ENCODE measurements at regions not wholly inside any gene's neighbourhood (a gene's known extent, or its start where the extent isn't known, plus 50 kb on each side); places are given as distances from the start of the nearest gene placed in this dataset.

- ChIA-PET POLR2A (no interaction called here), CTCF (no interaction called here)
- Histone ChIP-seq H3K4me3 (no peak overlapping the region), H3K4me1 (no peaks in the 10 kb centered on the region), H3K9me3 (no peaks in the 10 kb centered on the region), H3K27ac (no peak overlapping the region), H3K4me2 (no peak overlapping the region)
- FAIRE-seq (no peak), ATAC-seq (no peak), DNase-seq (ENCODE audit: low read depth in 1 of 2, low spot score in 1 of 2) (no peak)
- WGBS (ENCODE audit: missing lambda C conversion rate), result 7% methylated on average over 5 of the region's 5 CpGs
- TF ChIP-seq FOSB (CRISPR knock-in tag; IDR thresholded peaks at IDR 0.05) (no peak), RARB (CRISPR knock-in tag; IDR thresholded peaks at IDR 0.05) (no peak), FOSL2 (IDR thresholded peaks at IDR 0.05) (no peak), FOSL2 (CRISPR knock-in tag; IDR thresholded peaks at IDR 0.05) (no peak), HOXB5 (CRISPR knock-in tag; IDR thresholded peaks at IDR 0.05) (no peak), CHD2 (IDR thresholded peaks at IDR 0.05; ENCODE audit: low read length, partially characterized antibody) (no peak)
Observed at GRCh38 chr12:108048686-108049085, 80.4 kb upstream of the WSCD2 start.

DNA sequence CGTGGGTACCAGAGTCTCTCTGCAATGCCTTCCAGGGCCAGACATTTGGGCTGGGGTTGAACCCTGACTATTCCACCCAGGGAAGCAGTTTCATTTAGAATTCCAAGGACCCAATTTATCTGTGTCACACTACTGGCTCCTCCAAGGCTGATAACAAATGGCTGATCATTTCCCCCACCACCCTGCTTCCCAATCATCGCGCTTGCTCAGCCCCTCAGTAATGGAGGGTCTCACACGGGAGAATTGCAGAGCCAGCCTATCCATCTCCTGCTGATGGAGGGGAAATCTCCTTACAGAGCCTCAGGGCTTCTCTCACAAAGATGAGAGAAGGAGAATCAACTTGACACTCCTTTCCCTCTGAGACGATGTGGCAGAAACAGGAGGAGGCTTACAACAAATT, 78.4 kb upstream of the WSCD2 start:
- H3K9me3 ChIP-seq, result no peaks in the 10 kb centered on the region
- FAIRE-seq, result no peak
- H3K4me2 ChIP-seq, result no peak overlapping the region
- TF ChIP-seq TP53 (CRISPR knock-in tag; IDR thresholded peaks at IDR 0.05) (no peak), SREBF2 (IDR thresholded peaks at IDR 0.05) (no peak), CBX2 (IDR thresholded peaks at IDR 0.05; ENCODE audit: borderline replicate concordance, low read depth) (no peak), ZFP36 (IDR thresholded peaks at IDR 0.05; ENCODE audit: borderline replicate concordance, partially characterized antibody) (no peak)
- TF ChIP-seq, protein P1, sequence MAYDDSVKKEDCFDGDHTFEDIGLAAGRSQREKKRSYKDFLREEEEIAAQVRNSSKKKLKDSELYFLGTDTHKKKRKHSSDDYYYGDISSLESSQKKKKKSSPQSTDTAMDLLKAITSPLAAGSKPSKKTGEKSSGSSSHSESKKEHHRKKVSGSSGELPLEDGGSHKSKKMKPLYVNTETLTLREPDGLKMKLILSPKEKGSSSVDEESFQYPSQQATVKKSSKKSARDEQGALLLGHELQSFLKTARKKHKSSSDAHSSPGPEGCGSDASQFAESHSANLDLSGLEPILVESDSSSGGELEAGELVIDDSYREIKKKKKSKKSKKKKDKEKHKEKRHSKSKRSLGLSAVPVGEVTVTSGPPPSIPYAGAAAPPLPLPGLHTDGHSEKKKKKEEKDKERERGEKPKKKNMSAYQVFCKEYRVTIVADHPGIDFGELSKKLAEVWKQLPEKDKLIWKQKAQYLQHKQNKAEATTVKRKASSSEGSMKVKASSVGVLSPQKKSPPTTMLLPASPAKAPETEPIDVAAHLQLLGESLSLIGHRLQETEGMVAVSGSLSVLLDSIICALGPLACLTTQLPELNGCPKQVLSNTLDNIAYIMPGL (CRISPR knock-in tag; IDR thresholded peaks at IDR 0.05; ENCODE audit: borderline replicate concordance), result no peak
- H3K4me1 ChIP-seq, result no peaks in the 10 kb centered on the region
- no peak for DNase-seq (ENCODE audit: low read depth in 1 of 2, low spot score in 1 of 2)
- H3K4me3 ChIP-seq, result no peak overlapping the region
- no peak for ATAC-seq
- ChIA-PET CTCF (no interaction called here), POLR2A (no interaction called here)
- H3K27ac ChIP-seq, result no peak overlapping the region
- WGBS (ENCODE audit: missing lambda C conversion rate), result 27% methylated on average over 5 of the region's 5 CpGs

- H3K27ac ChIP-seq, result no peak overlapping the region
- H3K9me3 ChIP-seq, result no peaks in the 10 kb centered on the region
- no peak overlapping the region for H3K4me3 ChIP-seq
- H3K4me1 ChIP-seq, result no peaks in the 10 kb centered on the region
- ChIA-PET CTCF (interaction anchor here (0.9 kb wide), 1 partner anchor 59 kb away, joined by 3 read pairs; no protein-coding TSS in a partner anchor), POLR2A (no interaction called here)
- no peak for FAIRE-seq
- TF ChIP-seq, protein P2, sequence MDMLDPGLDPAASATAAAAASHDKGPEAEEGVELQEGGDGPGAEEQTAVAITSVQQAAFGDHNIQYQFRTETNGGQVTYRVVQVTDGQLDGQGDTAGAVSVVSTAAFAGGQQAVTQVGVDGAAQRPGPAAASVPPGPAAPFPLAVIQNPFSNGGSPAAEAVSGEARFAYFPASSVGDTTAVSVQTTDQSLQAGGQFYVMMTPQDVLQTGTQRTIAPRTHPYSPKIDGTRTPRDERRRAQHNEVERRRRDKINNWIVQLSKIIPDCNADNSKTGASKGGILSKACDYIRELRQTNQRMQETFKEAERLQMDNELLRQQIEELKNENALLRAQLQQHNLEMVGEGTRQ (IDR thresholded peaks at IDR 0.05), result no peak
- no peak for TF ChIP-seq NPAS2 (CRISPR knock-in tag; IDR thresholded peaks at IDR 0.05; ENCODE audit: borderline replicate concordance)
- no peak for TF ChIP-seq JUN (IDR thresholded peaks at IDR 0.05)
- TF ChIP-seq HEYL (CRISPR knock-in tag; IDR thresholded peaks at IDR 0.05), result no peak
- no peak for TF ChIP-seq PHF8 (IDR thresholded peaks at IDR 0.05; ENCODE audit: borderline replicate concordance, low read depth)
- TF ChIP-seq MAX (IDR thresholded peaks at IDR 0.05), result no peak
- no peak for TF ChIP-seq SREBF2 (IDR thresholded peaks at IDR 0.05)
- TF ChIP-seq, protein P3, sequence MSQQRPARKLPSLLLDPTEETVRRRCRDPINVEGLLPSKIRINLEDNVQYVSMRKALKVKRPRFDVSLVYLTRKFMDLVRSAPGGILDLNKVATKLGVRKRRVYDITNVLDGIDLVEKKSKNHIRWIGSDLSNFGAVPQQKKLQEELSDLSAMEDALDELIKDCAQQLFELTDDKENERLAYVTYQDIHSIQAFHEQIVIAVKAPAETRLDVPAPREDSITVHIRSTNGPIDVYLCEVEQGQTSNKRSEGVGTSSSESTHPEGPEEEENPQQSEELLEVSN (IDR thresholded peaks at IDR 0.05; ENCODE audit: borderline replicate concordance, low read depth), result no peak
- no peak for TF ChIP-seq FOXS1 (CRISPR knock-in tag; IDR thresholded peaks at IDR 0.05)
- TF ChIP-seq POLR2AphosphoS2 (conservative IDR thresholded peaks at IDR 0.05; ENCODE audit: low read length), result no peak
- TF ChIP-seq, protein P4, sequence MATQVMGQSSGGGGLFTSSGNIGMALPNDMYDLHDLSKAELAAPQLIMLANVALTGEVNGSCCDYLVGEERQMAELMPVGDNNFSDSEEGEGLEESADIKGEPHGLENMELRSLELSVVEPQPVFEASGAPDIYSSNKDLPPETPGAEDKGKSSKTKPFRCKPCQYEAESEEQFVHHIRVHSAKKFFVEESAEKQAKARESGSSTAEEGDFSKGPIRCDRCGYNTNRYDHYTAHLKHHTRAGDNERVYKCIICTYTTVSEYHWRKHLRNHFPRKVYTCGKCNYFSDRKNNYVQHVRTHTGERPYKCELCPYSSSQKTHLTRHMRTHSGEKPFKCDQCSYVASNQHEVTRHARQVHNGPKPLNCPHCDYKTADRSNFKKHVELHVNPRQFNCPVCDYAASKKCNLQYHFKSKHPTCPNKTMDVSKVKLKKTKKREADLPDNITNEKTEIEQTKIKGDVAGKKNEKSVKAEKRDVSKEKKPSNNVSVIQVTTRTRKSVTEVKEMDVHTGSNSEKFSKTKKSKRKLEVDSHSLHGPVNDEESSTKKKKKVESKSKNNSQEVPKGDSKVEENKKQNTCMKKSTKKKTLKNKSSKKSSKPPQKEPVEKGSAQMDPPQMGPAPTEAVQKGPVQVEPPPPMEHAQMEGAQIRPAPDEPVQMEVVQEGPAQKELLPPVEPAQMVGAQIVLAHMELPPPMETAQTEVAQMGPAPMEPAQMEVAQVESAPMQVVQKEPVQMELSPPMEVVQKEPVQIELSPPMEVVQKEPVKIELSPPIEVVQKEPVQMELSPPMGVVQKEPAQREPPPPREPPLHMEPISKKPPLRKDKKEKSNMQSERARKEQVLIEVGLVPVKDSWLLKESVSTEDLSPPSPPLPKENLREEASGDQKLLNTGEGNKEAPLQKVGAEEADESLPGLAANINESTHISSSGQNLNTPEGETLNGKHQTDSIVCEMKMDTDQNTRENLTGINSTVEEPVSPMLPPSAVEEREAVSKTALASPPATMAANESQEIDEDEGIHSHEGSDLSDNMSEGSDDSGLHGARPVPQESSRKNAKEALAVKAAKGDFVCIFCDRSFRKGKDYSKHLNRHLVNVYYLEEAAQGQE (IDR thresholded peaks at IDR 0.05), result no peak
- 0% methylated on average over 5 of the region's 5 CpGs for WGBS (ENCODE audit: missing lambda C conversion rate)
- no peak overlapping the region for H3K4me2 ChIP-seq
- no peak for ATAC-seq
- DNase-seq (ENCODE audit: low read depth in 1 of 2, low spot score in 1 of 2), result no peak
Observed at GRCh38 chr12:108052260-108052659, 76.8 kb upstream of the WSCD2 start.

Measured in A549 (cell line).